H1 (cell line): ENCODE measurements at regions not wholly inside any gene's neighbourhood (a gene's known extent, or its start where the extent isn't known, plus 50 kb on each side); places are given as distances from the start of the nearest gene placed in this dataset.

Experiments
- CTCF ChIA-PET: fragments of 300-600 bp; sonication (Branson Sonifier 250); formaldehyde crosslinking; loops from one replicate; lab custom pipeline; 2021; ENCODE audit not compliant: partially characterized antibody; lab: Charles Lee
- POLR2A ChIA-PET: fragments of 300-600 bp; sonication (Branson Sonifier 250); formaldehyde crosslinking; loops from one replicate; lab custom pipeline; 2021; ENCODE audit warnings: inconsistent platforms; ENCODE audit not compliant: partially characterized antibody; lab: Charles Lee
- DNase-seq, 2 experiments: peaks; one replicate each; pipeline versions ENCODE4 v3.0.0 to v3.0.0-alpha.2; 2010 to 2022; ENCODE audit warnings: low spot score in 2 of 2, low read depth in 1 of 2, mixed read lengths in 1 of 2
- FAIRE-seq: peaks from 2 replicates; lab custom pipeline; 2011; peaks lifted over from hg19 to GRCh38; lab: Jason Lieb, UNC
- H2AFZ ChIP-seq: 2 replicates; pipeline ENCODE4 v1.8.1; 2012; ENCODE audit warnings: low read length, inconsistent platforms
- H2AK5ac ChIP-seq: 2 replicates; pipeline ENCODE4 v1.6.1; 2013; ENCODE audit warnings: low read depth, low read length
- H2BK120ac ChIP-seq: replicated peaks from 2 replicates; pipeline ENCODE3; 2013; ENCODE audit warnings: low read depth, low read length, inconsistent platforms
- H2BK12ac ChIP-seq: 2 replicates; pipeline ENCODE4 v1.6.1; 2013; ENCODE audit warnings: low read depth, low read length
- H2BK15ac ChIP-seq: 2 replicates; pipeline ENCODE4 v1.6.1; 2013; ENCODE audit warnings: low read length
- H2BK20ac ChIP-seq: 2 replicates; pipeline ENCODE4 v1.6.1; 2013; ENCODE audit warnings: low read length
- H2BK5ac ChIP-seq: 2 replicates; pipeline ENCODE4 v1.6.1; 2013; ENCODE audit warnings: low read depth, low read length
- H3K14ac ChIP-seq: 2 replicates; pipeline ENCODE4 v1.6.1; 2013; ENCODE audit warnings: inconsistent platforms; ENCODE audit not compliant: insufficient read length
- H3K18ac ChIP-seq: 2 replicates; pipeline ENCODE4 v1.6.1; 2013; ENCODE audit warnings: low read length; ENCODE audit errors: extremely low read depth
- H3K23ac ChIP-seq: 2 replicates; pipeline ENCODE4 v1.6.1; 2013; ENCODE audit warnings: inconsistent platforms; ENCODE audit not compliant: insufficient read length
- H3K23me2 ChIP-seq: 2 replicates; pipeline ENCODE4 v1.6.1; 2013; ENCODE audit warnings: low read depth, low read length
- H3K27ac ChIP-seq: 2 replicates; pipeline ENCODE4 v1.6.1; 2011; ENCODE audit warnings: low read depth, low read length, inconsistent platforms
- H3K27me3 ChIP-seq, 4 experiments: replicated peaks in 1 of 4; 1 replicate in 1 of 4; 2 replicates in 3 of 4; pipeline versions ENCODE4 v1.6.1 to v1.8.1; 2011 to 2013; ENCODE audit warnings: low read length in 3 of 4, mild to moderate bottlenecking in 3 of 4, inconsistent platforms in 2 of 4, mixed read lengths in 2 of 4, moderate library complexity in 1 of 4; ENCODE audit not compliant: control insufficient read depth in 3 of 4, insufficient read depth in 3 of 4; ENCODE audit errors: extremely low read depth in 1 of 4
- H3K36me3 ChIP-seq, 4 experiments: 2 replicates each; pipeline versions ENCODE4 v1.6.1 to v1.8.1; 2011 to 2013; ENCODE audit warnings: mild to moderate bottlenecking in 4 of 4, low read length in 3 of 4, moderate library complexity in 2 of 4, control low read depth in 1 of 4, inconsistent platforms in 1 of 4; ENCODE audit not compliant: insufficient read depth in 4 of 4, control insufficient read depth in 2 of 4
- H3K4ac ChIP-seq: replicated peaks from 2 replicates; pipeline ENCODE3; 2013; ENCODE audit warnings: low read length, low read depth, mixed read lengths, inconsistent platforms; ENCODE audit not compliant: insufficient read length
- H3K4me1 ChIP-seq, 4 experiments: replicated peaks in 1 of 4; 1 replicate in 1 of 4; 2 replicates in 3 of 4; pipeline versions ENCODE4 v1.6.1 to v1.8.1; 2011 to 2013; ENCODE audit warnings: low read length in 3 of 4, inconsistent platforms in 2 of 4, mixed read lengths in 1 of 4; ENCODE audit not compliant: insufficient read depth in 4 of 4, control insufficient read depth in 3 of 4
- H3K4me2 ChIP-seq, 2 experiments: 2 replicates each; pipeline versions ENCODE4 v1.6.1 to v1.8.1; 2011 to 2013; ENCODE audit warnings: low read depth in 2 of 2, low read length in 2 of 2, control low read depth in 1 of 2, inconsistent platforms in 1 of 2, mild to moderate bottlenecking in 1 of 2; ENCODE audit not compliant: insufficient read depth in 1 of 2
- H3K4me3 ChIP-seq, 4 experiments: fragments of 200-600, 300-600 bp in 1 of 4; sonication (generic), shearing (Covaris generic), sonication (Bioruptor Twin) in 1 of 4; 2 replicates each; pipeline versions ENCODE4 v1.5.1 to v1.8.1; 2011 to 2016; ENCODE audit warnings: low read length in 4 of 4, low read depth in 3 of 4, control low read depth in 2 of 4, inconsistent platforms in 2 of 4, mild to moderate bottlenecking in 2 of 4, mixed read lengths in 1 of 4, moderate library complexity in 1 of 4; ENCODE audit not compliant: insufficient read depth in 2 of 4; ENCODE audit errors: extremely low read depth in 1 of 4
- H3K56ac ChIP-seq: replicated peaks from 2 replicates; pipeline ENCODE3; 2013; ENCODE audit warnings: low read depth, mild to moderate bottlenecking, mixed read lengths, low read length, inconsistent platforms; ENCODE audit not compliant: insufficient read length
- H3K79me1 ChIP-seq: 2 replicates; pipeline ENCODE4 v1.6.1; 2013; ENCODE audit warnings: low read depth, low read length, control low read depth
- H3K79me2 ChIP-seq, 2 experiments: 2 replicates each; pipeline versions ENCODE4 v1.6.1 to v1.8.1; 2012 to 2013; ENCODE audit warnings: low read length in 2 of 2, mild to moderate bottlenecking in 2 of 2, inconsistent platforms in 1 of 2; ENCODE audit not compliant: insufficient read depth in 2 of 2, control insufficient read depth in 1 of 2
- H3K9ac ChIP-seq, 4 experiments: replicated peaks in 1 of 4; 1 replicate in 1 of 4; 2 replicates in 3 of 4; pipeline versions ENCODE4 v1.6.1 to v1.8.1; 2011 to 2013; ENCODE audit warnings: low read depth in 3 of 4, low read length in 3 of 4, control low read depth in 2 of 4, mild to moderate bottlenecking in 2 of 4, moderate library complexity in 2 of 4, inconsistent platforms in 1 of 4; ENCODE audit errors: extremely low read depth in 1 of 4
- H3K9me3 ChIP-seq, 2 experiments: 2 replicates each; pipeline versions ENCODE4 v1.6.1 to v1.8.1; 2012 to 2013; ENCODE audit warnings: mild to moderate bottlenecking in 2 of 2, moderate library complexity in 2 of 2, control low read depth in 1 of 2, inconsistent platforms in 1 of 2, low read depth in 1 of 2, low read length in 1 of 2, mixed read lengths in 1 of 2; ENCODE audit not compliant: insufficient read depth in 2 of 2
- H4K20me1 ChIP-seq, 2 experiments: replicated peaks in 1 of 2; 2 replicates each; pipeline versions ENCODE3 to v1.8.1; 2011 to 2013; ENCODE audit warnings: inconsistent platforms in 2 of 2, low read length in 2 of 2, mild to moderate bottlenecking in 1 of 2; ENCODE audit not compliant: insufficient read depth in 2 of 2, control insufficient read depth in 1 of 2
- H4K5ac ChIP-seq: 2 replicates; pipeline ENCODE4 v1.6.1; 2013; ENCODE audit warnings: low read length, low read depth, mixed read lengths, inconsistent platforms; ENCODE audit not compliant: insufficient read length
- H4K8ac ChIP-seq: 2 replicates; pipeline ENCODE4 v1.8.0; 2013; ENCODE audit warnings: mild to moderate bottlenecking, moderate library complexity, low read length, inconsistent platforms; ENCODE audit not compliant: insufficient read depth; ENCODE audit errors: extremely low read depth
- H4K91ac ChIP-seq: replicated peaks from 2 replicates; pipeline ENCODE3; 2013; ENCODE audit warnings: low read length, mixed read lengths, inconsistent platforms; ENCODE audit not compliant: insufficient read length
- CEBPB ChIP-seq: IDR thresholded peaks from 2 replicates; pipeline ENCODE4 v1.6.1; 2012; ENCODE audit warnings: low read depth, low read length
- CHD2 ChIP-seq: IDR thresholded peaks from 2 replicates; pipeline ENCODE4 v1.6.1; 2012; ENCODE audit warnings: low read length, improper control_type of control experiment
- GABPA ChIP-seq: IDR thresholded peaks from 2 replicates; pipeline ENCODE4 v1.6.1; 2011; ENCODE audit warnings: mild to moderate bottlenecking, low read length, moderate library complexity, borderline replicate concordance; ENCODE audit not compliant: insufficient read depth
- GTF2F1 ChIP-seq: IDR thresholded peaks from 2 replicates; pipeline ENCODE4 v1.6.1; 2012; ENCODE audit warnings: low read depth, low read length, improper control_type of control experiment, borderline replicate concordance
- JUN ChIP-seq: IDR thresholded peaks from 2 replicates; pipeline ENCODE4 v1.6.1; 2011; ENCODE audit warnings: low read depth, mild to moderate bottlenecking, improper control_type of control experiment, low read length
- NRF1 ChIP-seq: IDR thresholded peaks from 2 replicates; pipeline ENCODE4 v1.6.1; 2011; ENCODE audit warnings: mild to moderate bottlenecking, low read depth, low read length, improper control_type of control experiment
- POLR2AphosphoS5 ChIP-seq: IDR thresholded peaks from 2 replicates; pipeline ENCODE4 v1.6.1; 2011; ENCODE audit warnings: low read depth, low read length
- POU5F1 ChIP-seq: IDR thresholded peaks from 2 replicates; pipeline ENCODE4 v1.6.1; 2011; ENCODE audit warnings: low read depth, mild to moderate bottlenecking, low read length, moderate library complexity
- RNF2 ChIP-seq: fragments of 200-900, 300-1000 bp; sonication (generic); IDR thresholded peaks from 2 replicates; pipeline ENCODE4 v1.7.1; 2016; ENCODE audit warnings: borderline replicate concordance, low read depth, mild to moderate bottlenecking, antibody characterized with exemption, low read length; ENCODE audit not compliant: poor library complexity, severe bottlenecking; ENCODE audit errors: missing control alignments
- SIN3A ChIP-seq, 2 experiments: IDR thresholded peaks in 1 of 2; conservative IDR thresholded peaks in 1 of 2; 2 replicates each; pipeline ENCODE4 v1.6.1; 2011 to 2012; ENCODE audit warnings: low read length in 2 of 2, improper control_type of control experiment in 1 of 2, low read depth in 1 of 2, mild to moderate bottlenecking in 1 of 2
- SIRT6 ChIP-seq: IDR thresholded peaks from one replicate; pipeline ENCODE4 v1.7.1; 2012; ENCODE audit warnings: low read length, inconsistent platforms
- SP4 ChIP-seq: IDR thresholded peaks from 2 replicates; pipeline ENCODE4 v1.6.1; 2012; ENCODE audit warnings: low read length, inconsistent platforms
- TAF1 ChIP-seq: IDR thresholded peaks from 2 replicates; pipeline ENCODE4 v1.6.1; 2011; ENCODE audit warnings: mild to moderate bottlenecking, low read depth, low read length
- YY1 ChIP-seq: IDR thresholded peaks from 2 replicates; pipeline ENCODE4 v1.6.1; 2011; ENCODE audit warnings: low read depth, mild to moderate bottlenecking, low read length
- WGBS, 2 experiments: shearing (Covaris generic) in 1 of 2; methylation state at CpG; one replicate each; pipeline versions ENCODE4 v1.1.6 to v1.1.7; 2013 to 2015; ENCODE audit warnings: low lambda C conversion rate in 2 of 2, mixed read lengths in 2 of 2, inconsistent platforms in 1 of 2, low coverage in 1 of 2, missing lambda C conversion rate in 1 of 2; ENCODE audit not compliant: insufficient replicate concordance in 2 of 2, insufficient coverage in 1 of 2, insufficient read length in 1 of 2; ENCODE audit errors: extremely low coverage in 1 of 2, missing lambda C conversion rate in 1 of 2; 5-methylcytosine and 5-hydroxymethylcytosine counted together
- TF ChIP-seq, protein P1 (sequence below): IDR thresholded peaks from 2 replicates; pipeline ENCODE4 v1.6.1; 2011; ENCODE audit warnings: low read depth, mild to moderate bottlenecking, low read length; ENCODE audit not compliant: insufficient read depth

DNA sequence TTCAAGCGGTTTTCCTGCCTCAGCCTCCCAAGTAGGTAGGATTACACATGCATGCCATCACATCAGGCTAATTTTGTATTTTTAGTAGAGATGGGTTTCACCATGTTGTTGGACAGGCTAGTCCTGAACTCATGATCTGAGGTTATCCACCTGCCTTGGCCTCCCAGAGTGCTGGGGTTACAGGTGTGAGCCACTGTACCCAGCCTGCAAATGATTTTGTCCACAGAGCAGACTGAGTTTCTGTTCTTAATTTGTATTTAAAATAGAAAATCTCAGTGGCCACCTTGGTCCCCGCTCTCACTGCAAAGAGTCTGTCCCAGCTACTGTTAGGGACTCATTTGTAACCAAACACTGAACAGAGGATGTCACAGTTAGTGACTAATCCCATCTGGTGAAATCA is 415.7 kb upstream of the RBFOX1 start:
- POLR2A ChIA-PET: no interaction called here
- WGBS, 2 experiments: 88% methylated on average over 2 of the region's 2 CpGs; no CpG with 5 or more reads in 1 of the 2 experiments

More for the DNA sequence above, 415.7 kb upstream of the RBFOX1 start:
- Histone ChIP-seq H4K91ac (no peak overlapping the region), H3K4me3 (no peak overlapping the region), H3K4me1 (no peaks in the 10 kb centered on the region), H2BK120ac (no peak overlapping the region), H2BK20ac (no peak overlapping the region), H3K36me3 (no peaks in the 10 kb centered on the region), H3K18ac (no peak overlapping the region), H3K27me3 (no peaks in the 10 kb centered on the region), H3K27ac (no peak overlapping the region), H2BK5ac (no peak overlapping the region), H3K56ac (no peak overlapping the region), H2BK15ac (no peak overlapping the region), H3K4me2 (no peak overlapping the region), H2BK12ac (no peak overlapping the region), H4K8ac (no peak overlapping the region), H2AFZ (no peak overlapping the region), H3K9me3 (no peaks in the 10 kb centered on the region), H2AK5ac (no peak overlapping the region), H3K23me2 (no peaks in the 10 kb centered on the region), H3K79me1 (no peaks in the 10 kb centered on the region), H3K4ac (no peak overlapping the region), H3K14ac (no peak overlapping the region), H3K9ac (no peak overlapping the region), H4K5ac (no peak overlapping the region), H3K79me2 (no peaks in the 10 kb centered on the region), H3K23ac (no peak overlapping the region), H4K20me1 (no peaks in the 10 kb centered on the region)
- FAIRE-seq (no peak), DNase-seq (no peak)
- TF ChIP-seq GTF2F1 (no peak), SP4 (no peak), NRF1 (no peak), SIRT6 (no peak), CEBPB (no peak), JUN (no peak), YY1 (no peak), POU5F1 (no peak), SIN3A (conservative IDR thresholded peaks at IDR 0.05 in 1 of 2, IDR thresholded peaks at IDR 0.05 in 1 of 2; ENCODE audit: low read depth in 1 of 2, low read length in 2 of 2) (no peak), TAF1 (no peak), CHD2 (no peak), POLR2AphosphoS5 (no peak), GABPA (no peak), RNF2 (no peak)
- TF ChIP-seq, protein P1, sequence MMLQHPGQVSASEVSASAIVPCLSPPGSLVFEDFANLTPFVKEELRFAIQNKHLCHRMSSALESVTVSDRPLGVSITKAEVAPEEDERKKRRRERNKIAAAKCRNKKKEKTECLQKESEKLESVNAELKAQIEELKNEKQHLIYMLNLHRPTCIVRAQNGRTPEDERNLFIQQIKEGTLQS: no peak
- CTCF ChIA-PET: interaction anchor here (1.7 kb wide), 1 partner anchor 53 kb away, joined by 4 read pairs; no protein-coding TSS in a partner anchor
